Hepatocyte (in vitro differentiated cells): ENCODE measurements at regions not wholly inside any gene's neighbourhood (a gene's known extent, or its start where the extent isn't known, plus 50 kb on each side); places are given as distances from the start of the nearest gene placed in this dataset.

Experiments
- CTCF ChIP-seq: fragments of 200-600 bp; sonication (generic); IDR thresholded peaks from 2 replicates; pipeline ENCODE4 v1.5.1; 2016; ENCODE audit warnings: antibody characterized with exemption, mild to moderate bottlenecking; ENCODE audit not compliant: poor library complexity
- EZH2 ChIP-seq: fragments of 200-600 bp; sonication (generic); IDR thresholded peaks from 2 replicates; pipeline ENCODE4 v1.6.1; 2016; ENCODE audit warnings: antibody characterized with exemption, mild to moderate bottlenecking, borderline replicate concordance

DNA sequence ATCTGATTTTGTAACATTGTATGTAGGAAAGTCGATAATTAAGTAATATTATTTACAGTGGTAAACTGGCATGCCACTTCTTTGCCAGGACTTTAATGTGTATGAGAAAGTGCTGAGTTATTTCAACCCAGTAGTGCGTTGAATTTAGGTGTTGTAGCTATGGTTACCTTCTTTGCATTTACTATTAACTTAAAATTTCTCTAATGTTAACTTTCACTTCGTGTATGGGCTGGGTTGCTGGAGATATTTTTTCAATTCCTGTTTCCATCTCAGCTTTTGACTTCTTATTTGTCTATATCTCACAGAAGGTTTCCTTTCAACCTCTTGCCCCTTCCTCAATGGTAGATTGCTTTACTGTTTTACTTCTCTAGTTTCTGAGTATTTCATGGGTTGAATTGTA lies 1345.6 kb downstream of the FSCB start:
- no peak for TF ChIP-seq CTCF
- TF ChIP-seq EZH2, result no peak
